ENCODE measurements at regions not wholly inside any gene's neighbourhood (a gene's known extent, or its start where the extent isn't known, plus 50 kb on each side); places are given as distances from the start of the nearest gene placed in this dataset.
"Not testable (repeated sequence)": the region's sequence is repeated elsewhere in the genome, so short reads cannot be mapped to it uniquely, and the experiment has no call there.

- no peak for DNase-seq
Measured at GRCh38 chr16:62805221-62805857, 769.1 kb upstream of the CDH8 start.

- DNase-seq, result no peak
Measured at GRCh38 chr16:62794724-62795123, 758.5 kb upstream of the CDH8 start.

- DNase-seq, result not testable (repeated sequence)
Measured at GRCh38 chr16:62780081-62780480, 743.8 kb upstream of the CDH8 start.

- DNase-seq, result no peak
Measured at GRCh38 chr16:62764572-62764971, 728.3 kb upstream of the CDH8 start.

GRCh38 chr16:62760398-62760797 is 724.2 kb upstream of the CDH8 start:
- no peak for DNase-seq

GRCh38 chr16:62755938-62756337 is 719.7 kb upstream of the CDH8 start:
- DNase-seq, result no peak

GRCh38 chr16:62752854-62753253 is 716.6 kb upstream of the CDH8 start:
- DNase-seq, result no peak

- no peak for DNase-seq
Measured at GRCh38 chr16:62751218-62751617, 715.0 kb upstream of the CDH8 start.

- no peak for DNase-seq
Measured at GRCh38 chr16:62741692-62742091, 705.5 kb upstream of the CDH8 start.

GRCh38 chr16:62738666-62739460 is 702.6 kb upstream of the CDH8 start:
- DNase-seq, result no peak

GRCh38 chr16:62732092-62732491 is 695.9 kb upstream of the CDH8 start:
- DNase-seq, result no peak

- not testable (repeated sequence) for DNase-seq
Measured at GRCh38 chr16:62724670-62725269, 688.5 kb upstream of the CDH8 start.

GRCh38 chr16:62720651-62721050 is 684.4 kb upstream of the CDH8 start:
- no peak for DNase-seq

- no peak for DNase-seq
Measured at GRCh38 chr16:62717026-62717425, 680.8 kb upstream of the CDH8 start.

GRCh38 chr16:62715701-62716100 is 679.5 kb upstream of the CDH8 start:
- no peak for DNase-seq

- DNase-seq, result no peak
Measured at GRCh38 chr16:62712566-62712965, 676.3 kb upstream of the CDH8 start.

- DNase-seq, result no peak
Measured at GRCh38 chr16:62711797-62712196, 675.6 kb upstream of the CDH8 start.

GRCh38 chr16:62709794-62710193 is 673.6 kb upstream of the CDH8 start:
- DNase-seq, result no peak

GRCh38 chr16:62701426-62701825 is 665.2 kb upstream of the CDH8 start:
- no peak for DNase-seq

GRCh38 chr16:62700426-62701294 is 664.4 kb upstream of the CDH8 start:
- no peak for DNase-seq

- no peak for DNase-seq
Measured at GRCh38 chr16:62692685-62693084, 656.4 kb upstream of the CDH8 start.

GRCh38 chr16:62681819-62682218 is 645.6 kb upstream of the CDH8 start:
- no peak for DNase-seq

GRCh38 chr16:62678796-62679195 is 642.6 kb upstream of the CDH8 start:
- DNase-seq, result no peak
